ENCODE measurements at regions not wholly inside any gene's neighbourhood (a gene's known extent, or its start where the extent isn't known, plus 50 kb on each side); places are given as distances from the start of the nearest gene placed in this dataset.

DNA sequence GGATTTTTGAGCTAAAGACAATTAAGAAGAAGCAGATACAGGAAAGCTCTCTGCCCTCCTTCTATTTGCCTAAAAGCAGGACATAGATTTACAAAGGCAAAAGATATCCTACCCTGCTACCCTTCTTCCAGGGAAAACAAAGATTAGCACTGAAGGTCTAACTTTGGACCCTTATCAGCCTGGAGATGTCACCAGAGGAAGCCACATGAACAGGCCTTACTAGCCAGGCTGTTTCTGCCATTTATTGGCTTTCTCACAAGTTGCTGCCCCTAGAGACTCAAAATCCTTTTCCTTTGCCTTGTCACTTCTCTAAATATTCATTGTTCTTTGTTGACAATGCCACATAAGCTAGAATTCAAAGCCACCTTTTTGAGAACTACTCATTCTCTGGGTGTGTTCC is 147.3 kb downstream of the B3GNT2 start:
- H3K4me2 ChIP-seq (ENCODE audit: low read length) = no peak overlapping the region
- H3K36me3 ChIP-seq (ENCODE audit: control insufficient read depth, insufficient read depth, low read length) = no peaks in the 10 kb centered on the region
- no peak overlapping the region for H2AFZ ChIP-seq
- H3K9me3 ChIP-seq (ENCODE audit: control insufficient read depth, low read length) = no peaks in the 10 kb centered on the region
- H3K27me3 ChIP-seq (ENCODE audit: control insufficient read depth, insufficient read depth, low read length) = no peaks in the 10 kb centered on the region
- H3K79me2 ChIP-seq = no peaks in the 10 kb centered on the region
- H3K4me3 ChIP-seq (ENCODE audit: low read depth, low read length) = no peak overlapping the region
- no peak overlapping the region for H3K27ac ChIP-seq
- H3K9ac ChIP-seq = no peak overlapping the region
- no peaks in the 10 kb centered on the region for H3K4me1 ChIP-seq
- TF ChIP-seq, protein P1, sequence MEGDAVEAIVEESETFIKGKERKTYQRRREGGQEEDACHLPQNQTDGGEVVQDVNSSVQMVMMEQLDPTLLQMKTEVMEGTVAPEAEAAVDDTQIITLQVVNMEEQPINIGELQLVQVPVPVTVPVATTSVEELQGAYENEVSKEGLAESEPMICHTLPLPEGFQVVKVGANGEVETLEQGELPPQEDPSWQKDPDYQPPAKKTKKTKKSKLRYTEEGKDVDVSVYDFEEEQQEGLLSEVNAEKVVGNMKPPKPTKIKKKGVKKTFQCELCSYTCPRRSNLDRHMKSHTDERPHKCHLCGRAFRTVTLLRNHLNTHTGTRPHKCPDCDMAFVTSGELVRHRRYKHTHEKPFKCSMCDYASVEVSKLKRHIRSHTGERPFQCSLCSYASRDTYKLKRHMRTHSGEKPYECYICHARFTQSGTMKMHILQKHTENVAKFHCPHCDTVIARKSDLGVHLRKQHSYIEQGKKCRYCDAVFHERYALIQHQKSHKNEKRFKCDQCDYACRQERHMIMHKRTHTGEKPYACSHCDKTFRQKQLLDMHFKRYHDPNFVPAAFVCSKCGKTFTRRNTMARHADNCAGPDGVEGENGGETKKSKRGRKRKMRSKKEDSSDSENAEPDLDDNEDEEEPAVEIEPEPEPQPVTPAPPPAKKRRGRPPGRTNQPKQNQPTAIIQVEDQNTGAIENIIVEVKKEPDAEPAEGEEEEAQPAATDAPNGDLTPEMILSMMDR (IDR thresholded peaks at IDR 0.05) = no peak

DNA sequence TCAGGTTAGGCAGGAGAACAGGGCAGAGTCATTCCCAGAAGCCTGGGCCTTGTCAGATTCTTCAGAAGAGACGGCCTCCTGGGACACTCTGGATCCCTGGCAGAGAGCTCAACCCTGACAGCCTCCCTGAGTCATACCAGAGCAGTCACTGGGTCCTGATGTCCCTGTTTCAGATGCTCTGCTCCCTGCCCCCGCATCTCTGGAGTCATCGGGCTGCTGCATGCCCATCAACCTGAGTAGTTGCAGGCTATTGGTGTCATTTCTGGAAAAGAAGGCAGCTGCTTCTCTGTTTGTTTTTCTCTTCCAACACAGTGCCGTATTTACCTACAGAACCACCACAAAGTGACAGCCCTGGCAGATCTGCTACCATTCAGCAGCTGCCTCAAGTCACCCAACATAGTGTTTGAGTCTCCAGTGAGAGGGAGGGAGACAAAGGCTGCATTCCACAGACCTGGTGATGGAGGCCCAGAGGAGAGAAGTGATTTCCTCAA is 145.1 kb downstream of the B3GNT2 start:
- Histone ChIP-seq H3K27ac (no peak overlapping the region), H3K36me3 (ENCODE audit: control insufficient read depth, insufficient read depth, low read length) (no peaks in the 10 kb centered on the region), H3K27me3 (ENCODE audit: control insufficient read depth, insufficient read depth, low read length) (no peaks in the 10 kb centered on the region), H2AFZ (peak overlapping the region; percentile 57), H3K9me3 (ENCODE audit: control insufficient read depth, low read length) (no peaks in the 10 kb centered on the region), H3K4me2 (ENCODE audit: low read length) (no peak overlapping the region), H3K9ac (no peak overlapping the region), H3K79me2 (no peaks in the 10 kb centered on the region), H3K4me3 (ENCODE audit: low read depth, low read length) (no peak overlapping the region), H3K4me1 (no peaks in the 10 kb centered on the region)
- TF ChIP-seq, protein P1 (IDR thresholded peaks at IDR 0.05) = no peak

DNA sequence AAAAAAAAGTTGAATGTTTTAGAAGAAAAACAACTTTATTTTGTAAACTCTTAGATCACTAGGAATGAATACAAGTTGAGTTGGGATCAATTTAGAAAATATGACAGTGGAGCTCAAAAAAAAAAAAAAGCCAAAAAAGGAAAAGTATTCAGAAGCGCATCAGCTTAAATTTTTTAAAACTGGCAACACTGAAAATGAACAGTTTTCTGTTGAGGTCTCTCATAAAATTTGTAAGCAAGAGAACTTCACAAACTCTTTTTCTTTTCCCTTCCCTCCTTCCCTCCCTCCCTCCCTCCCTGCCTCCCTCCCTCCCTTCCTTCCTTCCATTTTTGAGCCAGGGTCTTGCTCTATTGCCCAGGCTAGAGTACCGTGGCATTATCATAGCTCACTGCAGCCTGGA is 143.9 kb downstream of the B3GNT2 start:
- no peak overlapping the region for H2AFZ ChIP-seq
- H3K4me2 ChIP-seq (ENCODE audit: low read length) = no peak overlapping the region
- H3K27ac ChIP-seq = no peak overlapping the region
- no peaks in the 10 kb centered on the region for H3K4me1 ChIP-seq
- H3K79me2 ChIP-seq = no peaks in the 10 kb centered on the region
- TF ChIP-seq, protein P1 (IDR thresholded peaks at IDR 0.05) = no peak
- H3K36me3 ChIP-seq (ENCODE audit: control insufficient read depth, insufficient read depth, low read length) = no peaks in the 10 kb centered on the region
- no peaks in the 10 kb centered on the region for H3K9me3 ChIP-seq (ENCODE audit: control insufficient read depth, low read length)
- H3K4me3 ChIP-seq (ENCODE audit: low read depth, low read length) = no peak overlapping the region
- H3K9ac ChIP-seq = no peak overlapping the region
- H3K27me3 ChIP-seq (ENCODE audit: control insufficient read depth, insufficient read depth, low read length) = no peaks in the 10 kb centered on the region

DNA sequence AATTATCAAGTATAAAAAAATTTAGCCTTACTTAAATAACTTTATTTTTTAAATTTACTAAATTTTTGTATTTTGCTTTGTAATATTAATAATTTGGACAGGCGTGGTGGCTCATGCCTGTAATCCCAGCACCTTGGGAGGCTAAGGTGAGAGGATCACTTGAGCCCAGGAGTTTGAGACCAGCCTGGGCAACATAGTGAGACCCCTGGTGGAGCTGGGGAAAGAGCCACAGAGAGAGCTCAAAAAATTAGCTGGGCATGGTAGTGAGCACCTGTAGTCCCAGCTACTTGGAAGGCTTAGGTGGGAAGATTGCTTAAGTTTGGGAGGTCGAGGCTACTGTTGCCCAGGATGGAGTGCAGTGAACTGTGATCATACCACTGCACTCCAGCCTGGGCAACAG is 143.5 kb downstream of the B3GNT2 start:
- H3K79me2 ChIP-seq = no peaks in the 10 kb centered on the region
- TF ChIP-seq, protein P1 (IDR thresholded peaks at IDR 0.05) = no peak
- H3K27me3 ChIP-seq (ENCODE audit: control insufficient read depth, insufficient read depth, low read length) = no peaks in the 10 kb centered on the region
- no peak overlapping the region for H2AFZ ChIP-seq
- no peaks in the 10 kb centered on the region for H3K4me1 ChIP-seq
- H3K9me3 ChIP-seq (ENCODE audit: control insufficient read depth, low read length) = no peaks in the 10 kb centered on the region
- H3K27ac ChIP-seq = no peak overlapping the region
- H3K4me2 ChIP-seq (ENCODE audit: low read length) = no peak overlapping the region
- no peaks in the 10 kb centered on the region for H3K36me3 ChIP-seq (ENCODE audit: control insufficient read depth, insufficient read depth, low read length)
- no peak overlapping the region for H3K9ac ChIP-seq
- no peak overlapping the region for H3K4me3 ChIP-seq (ENCODE audit: low read depth, low read length)

DNA sequence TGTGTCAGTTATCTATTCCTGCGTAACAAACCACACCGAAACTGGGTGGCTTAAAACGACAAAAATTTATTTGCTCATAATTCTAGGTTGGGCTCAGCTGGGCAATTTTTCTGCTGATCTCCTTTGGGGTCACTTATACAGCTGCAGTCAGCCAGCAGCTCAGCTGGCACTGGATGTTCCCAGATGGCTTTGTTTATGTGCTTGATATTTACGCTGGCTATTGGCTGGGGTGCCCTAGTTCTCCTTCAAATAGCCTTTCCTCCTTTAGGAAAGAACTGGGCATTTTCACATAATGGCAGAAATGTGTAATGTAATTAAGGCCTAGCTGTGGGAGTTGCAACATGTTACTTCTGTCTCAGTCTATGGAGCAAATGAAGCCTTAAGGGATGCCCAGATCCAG is 142.2 kb downstream of the B3GNT2 start:
- Histone ChIP-seq H3K27ac (no peak overlapping the region), H3K4me1 (no peaks in the 10 kb centered on the region), H3K9me3 (ENCODE audit: control insufficient read depth, low read length) (no peaks in the 10 kb centered on the region)

More for the DNA sequence above, 142.2 kb downstream of the B3GNT2 start:
- Histone ChIP-seq H3K36me3 (ENCODE audit: control insufficient read depth, insufficient read depth, low read length) (no peaks in the 10 kb centered on the region), H3K4me3 (ENCODE audit: low read depth, low read length) (no peak overlapping the region), H3K79me2 (no peaks in the 10 kb centered on the region), H3K4me2 (ENCODE audit: low read length) (no peak overlapping the region), H3K27me3 (ENCODE audit: control insufficient read depth, insufficient read depth, low read length) (no peaks in the 10 kb centered on the region), H3K9ac (no peak overlapping the region), H2AFZ (no peak overlapping the region)
- TF ChIP-seq, protein P1 (IDR thresholded peaks at IDR 0.05) = no peak
